ENCODE measurements at regions not wholly inside any gene's neighbourhood (a gene's known extent, or its start where the extent isn't known, plus 50 kb on each side); places are given as distances from the start of the nearest gene placed in this dataset.

DNA sequence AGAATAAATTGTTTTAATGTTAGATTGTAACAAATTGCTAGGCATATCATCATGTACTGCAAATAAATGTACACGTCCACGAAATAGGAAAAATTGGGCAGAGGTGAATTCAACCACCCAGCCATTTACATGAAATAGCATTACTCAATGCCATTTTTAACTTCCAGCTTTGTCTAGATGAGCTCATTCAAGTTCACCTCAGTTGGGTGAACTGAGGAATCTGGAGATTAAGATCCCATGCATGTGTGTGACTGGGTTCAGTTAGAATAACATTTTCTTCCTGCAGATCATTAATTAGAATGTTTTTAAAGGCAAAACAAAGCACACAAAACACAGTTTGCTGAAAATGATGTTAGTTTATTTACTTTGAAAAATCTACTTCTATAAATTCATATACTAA, 767.8 kb upstream of the GOLIM4 start:
- Histone ChIP-seq H3K9me3 (ENCODE audit: control insufficient read depth in 1 of 2, insufficient read depth in 1 of 2, low read depth in 1 of 2, low read length in 2 of 2) (no peaks in the 10 kb centered on the region), H3K4me3 (replicated peaks in 1 of 2; ENCODE audit: low read depth in 1 of 2, low read length in 2 of 2) (no peak overlapping the region), H3K27me3 (ENCODE audit: insufficient read depth, low read length) (peaks cover 16% of the 10 kb centered on the region), H2AFZ (ENCODE audit: low read depth, low read length, poor library complexity, severe bottlenecking) (no peak overlapping the region), H3K4me1 (ENCODE audit: control insufficient read depth in 1 of 2, insufficient read depth in 2 of 2, low read length in 2 of 2) (no peaks in the 10 kb centered on the region), H4K20me1 (ENCODE audit: insufficient read depth) (no peaks in the 10 kb centered on the region), H3K36me3 (ENCODE audit: control insufficient read depth in 1 of 2, insufficient read depth in 2 of 2, low read length in 2 of 2) (no peaks in the 10 kb centered on the region), H3K9me2 (ENCODE audit: insufficient read depth) (no peaks in the 10 kb centered on the region), H3K27ac (ENCODE audit: low read depth, low read length) (no peak overlapping the region), H3K4me2 (ENCODE audit: low read length) (no peak overlapping the region), H3K9ac (ENCODE audit: low read length) (no peak overlapping the region), H3K79me2 (ENCODE audit: insufficient read depth, low read length) (no peaks in the 10 kb centered on the region)
- no TSS peak for BruUV-seq (replicated peaks)
- DNase-seq (ENCODE audit: low read depth, low spot score) (no peak), ATAC-seq (no peak)
- intact Hi-C loops (cut with micrococcal nuclease) = no loop called here
- ChIA-PET RAD21 (ENCODE audit: low non-redundant PET in 1 of 2, low total read pairs in 2 of 2, uncharacterized antibody in 2 of 2, unreplicated experiment in 2 of 2) (no interaction called here), POLR2A (no interaction called here), CTCF (interaction anchor here (3.1 kb wide), 1 partner anchor 807 kb away, joined by 37 read pairs; no protein-coding TSS in a partner anchor)
- TF ChIP-seq FOSL1 (IDR thresholded peaks at IDR 0.05; ENCODE audit: low read depth) = no peak
- TF ChIP-seq CBX3 (IDR thresholded peaks at IDR 0.05; ENCODE audit: low read depth) = no peak
- no peak for TF ChIP-seq ELF1 (IDR thresholded peaks at IDR 0.05; ENCODE audit: borderline replicate concordance, low read depth)
- no peak for TF ChIP-seq RAD21 (IDR thresholded peaks at IDR 0.05; ENCODE audit: low read depth)
- TF ChIP-seq SIN3A (IDR thresholded peaks at IDR 0.05; ENCODE audit: low read depth) = no peak
- no peak for TF ChIP-seq ZNF274 (IDR thresholded peaks at IDR 0.05; ENCODE audit: low read depth, low read length)
- TF ChIP-seq CEBPB (IDR thresholded peaks at IDR 0.05; ENCODE audit: low read depth) = no peak
- TF ChIP-seq POLR2A (IDR thresholded peaks at IDR 0.05; ENCODE audit: borderline replicate concordance, extremely low read depth, insufficient read depth, insufficient read length) = no peak
- TF ChIP-seq EZH2 (IDR thresholded peaks at IDR 0.05) = no peak

DNA sequence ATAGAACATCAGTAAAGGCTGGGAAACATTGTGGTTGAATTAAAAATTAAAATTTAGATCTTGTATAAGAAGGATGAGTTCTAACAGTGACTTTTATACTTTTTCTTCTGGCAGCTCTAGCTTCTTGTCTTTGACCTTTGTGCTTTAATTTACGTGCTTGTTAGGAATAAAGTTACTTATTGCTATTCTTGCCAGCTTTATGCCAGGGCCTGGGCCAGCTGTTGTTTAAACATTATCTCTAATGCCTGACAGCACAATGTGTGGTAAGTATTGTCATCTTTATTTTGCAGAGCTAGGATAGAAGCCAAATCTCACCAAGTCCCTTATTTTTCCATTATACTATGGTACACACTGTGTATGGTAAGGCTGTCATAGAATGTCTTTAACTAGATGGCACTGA, 766.7 kb upstream of the GOLIM4 start:
- no TSS peak for BruUV-seq (replicated peaks)
- Histone ChIP-seq H3K4me2 (ENCODE audit: low read length) (no peak overlapping the region), H3K27ac (ENCODE audit: low read depth, low read length) (no peak overlapping the region), H4K20me1 (ENCODE audit: insufficient read depth) (no peaks in the 10 kb centered on the region), H3K4me1 (ENCODE audit: control insufficient read depth in 1 of 2, insufficient read depth in 2 of 2, low read length in 2 of 2) (no peaks in the 10 kb centered on the region), H3K9ac (ENCODE audit: low read length) (no peak overlapping the region), H3K27me3 (ENCODE audit: insufficient read depth, low read length) (peaks cover 7% of the 10 kb centered on the region; the same call in 1 of the 2 replicates), H3K79me2 (ENCODE audit: insufficient read depth, low read length) (no peaks in the 10 kb centered on the region), H3K9me3 (ENCODE audit: control insufficient read depth in 1 of 2, insufficient read depth in 1 of 2, low read depth in 1 of 2, low read length in 2 of 2) (no peaks in the 10 kb centered on the region), H2AFZ (ENCODE audit: low read depth, low read length, poor library complexity, severe bottlenecking) (no peak overlapping the region), H3K4me3 (replicated peaks in 1 of 2; ENCODE audit: low read depth in 1 of 2, low read length in 2 of 2) (no peak overlapping the region), H3K36me3 (ENCODE audit: control insufficient read depth in 1 of 2, insufficient read depth in 2 of 2, low read length in 2 of 2) (no peaks in the 10 kb centered on the region), H3K9me2 (ENCODE audit: insufficient read depth) (no peaks in the 10 kb centered on the region)
- POLR2A ChIA-PET = no interaction called here
- no peak for TF ChIP-seq CEBPB (IDR thresholded peaks at IDR 0.05; ENCODE audit: low read depth)
- TF ChIP-seq, protein P1, sequence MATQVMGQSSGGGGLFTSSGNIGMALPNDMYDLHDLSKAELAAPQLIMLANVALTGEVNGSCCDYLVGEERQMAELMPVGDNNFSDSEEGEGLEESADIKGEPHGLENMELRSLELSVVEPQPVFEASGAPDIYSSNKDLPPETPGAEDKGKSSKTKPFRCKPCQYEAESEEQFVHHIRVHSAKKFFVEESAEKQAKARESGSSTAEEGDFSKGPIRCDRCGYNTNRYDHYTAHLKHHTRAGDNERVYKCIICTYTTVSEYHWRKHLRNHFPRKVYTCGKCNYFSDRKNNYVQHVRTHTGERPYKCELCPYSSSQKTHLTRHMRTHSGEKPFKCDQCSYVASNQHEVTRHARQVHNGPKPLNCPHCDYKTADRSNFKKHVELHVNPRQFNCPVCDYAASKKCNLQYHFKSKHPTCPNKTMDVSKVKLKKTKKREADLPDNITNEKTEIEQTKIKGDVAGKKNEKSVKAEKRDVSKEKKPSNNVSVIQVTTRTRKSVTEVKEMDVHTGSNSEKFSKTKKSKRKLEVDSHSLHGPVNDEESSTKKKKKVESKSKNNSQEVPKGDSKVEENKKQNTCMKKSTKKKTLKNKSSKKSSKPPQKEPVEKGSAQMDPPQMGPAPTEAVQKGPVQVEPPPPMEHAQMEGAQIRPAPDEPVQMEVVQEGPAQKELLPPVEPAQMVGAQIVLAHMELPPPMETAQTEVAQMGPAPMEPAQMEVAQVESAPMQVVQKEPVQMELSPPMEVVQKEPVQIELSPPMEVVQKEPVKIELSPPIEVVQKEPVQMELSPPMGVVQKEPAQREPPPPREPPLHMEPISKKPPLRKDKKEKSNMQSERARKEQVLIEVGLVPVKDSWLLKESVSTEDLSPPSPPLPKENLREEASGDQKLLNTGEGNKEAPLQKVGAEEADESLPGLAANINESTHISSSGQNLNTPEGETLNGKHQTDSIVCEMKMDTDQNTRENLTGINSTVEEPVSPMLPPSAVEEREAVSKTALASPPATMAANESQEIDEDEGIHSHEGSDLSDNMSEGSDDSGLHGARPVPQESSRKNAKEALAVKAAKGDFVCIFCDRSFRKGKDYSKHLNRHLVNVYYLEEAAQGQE (IDR thresholded peaks at IDR 0.05; ENCODE audit: low read depth) = no peak
- no peak for TF ChIP-seq CBX3 (IDR thresholded peaks at IDR 0.05; ENCODE audit: low read depth)
- TF ChIP-seq SRF (IDR thresholded peaks at IDR 0.05; ENCODE audit: low read depth) = no peak
- no peak for TF ChIP-seq SP1 (IDR thresholded peaks at IDR 0.05; ENCODE audit: low read depth)
- no peak for TF ChIP-seq POLR2A (IDR thresholded peaks at IDR 0.05; ENCODE audit: borderline replicate concordance, extremely low read depth, insufficient read depth, insufficient read length)
- no peak for TF ChIP-seq EZH2 (IDR thresholded peaks at IDR 0.05)
- TF ChIP-seq YY1 (IDR thresholded peaks at IDR 0.05; ENCODE audit: extremely low read depth, insufficient replicate concordance, low read depth, low read length) = no peak
- TF ChIP-seq, protein P2, sequence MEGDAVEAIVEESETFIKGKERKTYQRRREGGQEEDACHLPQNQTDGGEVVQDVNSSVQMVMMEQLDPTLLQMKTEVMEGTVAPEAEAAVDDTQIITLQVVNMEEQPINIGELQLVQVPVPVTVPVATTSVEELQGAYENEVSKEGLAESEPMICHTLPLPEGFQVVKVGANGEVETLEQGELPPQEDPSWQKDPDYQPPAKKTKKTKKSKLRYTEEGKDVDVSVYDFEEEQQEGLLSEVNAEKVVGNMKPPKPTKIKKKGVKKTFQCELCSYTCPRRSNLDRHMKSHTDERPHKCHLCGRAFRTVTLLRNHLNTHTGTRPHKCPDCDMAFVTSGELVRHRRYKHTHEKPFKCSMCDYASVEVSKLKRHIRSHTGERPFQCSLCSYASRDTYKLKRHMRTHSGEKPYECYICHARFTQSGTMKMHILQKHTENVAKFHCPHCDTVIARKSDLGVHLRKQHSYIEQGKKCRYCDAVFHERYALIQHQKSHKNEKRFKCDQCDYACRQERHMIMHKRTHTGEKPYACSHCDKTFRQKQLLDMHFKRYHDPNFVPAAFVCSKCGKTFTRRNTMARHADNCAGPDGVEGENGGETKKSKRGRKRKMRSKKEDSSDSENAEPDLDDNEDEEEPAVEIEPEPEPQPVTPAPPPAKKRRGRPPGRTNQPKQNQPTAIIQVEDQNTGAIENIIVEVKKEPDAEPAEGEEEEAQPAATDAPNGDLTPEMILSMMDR (IDR thresholded peaks at IDR 0.05 in 2 of 3, conservative IDR thresholded peaks at IDR 0.05 in 1 of 3; ENCODE audit: borderline replicate concordance in 1 of 3, insufficient read depth in 1 of 3, low read depth in 2 of 3, low read length in 2 of 3) = no peak
- TF ChIP-seq FOSL1 (IDR thresholded peaks at IDR 0.05; ENCODE audit: low read depth) = no peak
- no peak for TF ChIP-seq ELF1 (IDR thresholded peaks at IDR 0.05; ENCODE audit: borderline replicate concordance, low read depth)
- TF ChIP-seq SIN3A (IDR thresholded peaks at IDR 0.05; ENCODE audit: low read depth) = no peak
- no peak for TF ChIP-seq POLR2AphosphoS5 (IDR thresholded peaks at IDR 0.05; ENCODE audit: low read depth, low read length)
- ATAC-seq = no peak
- RAD21 ChIA-PET (ENCODE audit: low non-redundant PET in 1 of 2, low total read pairs in 2 of 2, uncharacterized antibody in 2 of 2, unreplicated experiment in 2 of 2) = no interaction called here
- intact Hi-C loops (cut with micrococcal nuclease) = no loop called here
- no peak for DNase-seq (ENCODE audit: low read depth, low spot score)
- CTCF ChIA-PET = interaction anchor here (1.2 kb wide), 1 partner anchor 9 kb away, joined by 4 read pairs; no protein-coding TSS in a partner anchor
